IPS DF 6.9 (cell line): ENCODE measurements at regions not wholly inside any gene's neighbourhood (a gene's known extent, or its start where the extent isn't known, plus 50 kb on each side); places are given as distances from the start of the nearest gene placed in this dataset.
"Not testable (repeated sequence)": the region's sequence is repeated elsewhere in the genome, so short reads cannot be mapped to it uniquely, and the experiment has no call there.

Experiments used
- DNase-seq: peaks from one replicate; pipeline ENCODE4 v3.0.0-alpha.2; 2013; ENCODE audit warnings: low read depth, low spot score
- H3K27ac ChIP-seq: one replicate; pipeline ENCODE4 v1.5.1; 2013; ENCODE audit warnings: low read length, control low read depth
- H3K27me3 ChIP-seq: 2 replicates; pipeline ENCODE4 v1.6.1; 2013; ENCODE audit warnings: mild to moderate bottlenecking, low read length; ENCODE audit not compliant: control insufficient read depth, insufficient read depth
- H3K36me3 ChIP-seq: 2 replicates; pipeline ENCODE4 v1.6.1; 2013; ENCODE audit warnings: low read length; ENCODE audit not compliant: control insufficient read depth, insufficient read depth
- H3K4me1 ChIP-seq: 2 replicates; pipeline ENCODE4 v1.6.1; 2013; ENCODE audit warnings: low read length; ENCODE audit not compliant: control insufficient read depth, insufficient read depth
- H3K4me3 ChIP-seq: 2 replicates; pipeline ENCODE4 v1.5.1; 2013; ENCODE audit warnings: mild to moderate bottlenecking, low read length
- H3K9me3 ChIP-seq: 2 replicates; pipeline ENCODE4 v1.6.1; 2013; ENCODE audit warnings: low read length, inconsistent platforms; ENCODE audit not compliant: control insufficient read depth, insufficient read depth
- WGBS: extraction: QIAGEN DNeasy Blood & Tissue Kit; methylation state at CpG from one replicate; pipeline ENCODE4 v1.1.7; 2013; ENCODE audit warnings: mixed read lengths, missing lambda C conversion rate; ENCODE audit not compliant: insufficient read length, insufficient coverage; 5-methylcytosine and 5-hydroxymethylcytosine counted together

DNA sequence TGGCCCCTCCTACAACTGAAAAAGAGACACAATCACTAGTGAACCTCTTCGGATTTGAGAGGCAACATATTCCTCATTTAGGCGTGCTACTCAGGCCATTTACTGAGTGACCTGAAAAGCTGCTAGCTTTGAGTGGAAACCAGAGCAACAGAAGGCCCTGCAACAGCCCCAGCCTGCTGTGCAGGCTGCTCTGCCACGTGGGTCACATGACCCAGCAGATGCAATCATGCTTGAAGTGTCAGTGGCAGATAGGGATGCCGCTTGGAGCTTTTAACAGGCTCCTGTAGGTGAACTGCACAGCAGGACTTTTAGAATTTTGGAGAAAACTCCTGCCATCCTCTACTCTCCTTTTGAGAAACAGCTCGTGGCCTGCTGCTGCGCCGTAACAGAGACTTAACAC, 578.6 kb upstream of the RAB6C start:
- H3K27me3 ChIP-seq = no peaks in the 10 kb centered on the region
- H3K9me3 ChIP-seq = no peaks in the 10 kb centered on the region
- H3K4me1 ChIP-seq = no peaks in the 10 kb centered on the region
- no CpG with 5 or more reads among the region's 7 CpGs for WGBS
- DNase-seq = no peak
- no peak overlapping the region for H3K4me3 ChIP-seq
- no peaks in the 10 kb centered on the region for H3K36me3 ChIP-seq
- H3K27ac ChIP-seq = no peak overlapping the region

DNA sequence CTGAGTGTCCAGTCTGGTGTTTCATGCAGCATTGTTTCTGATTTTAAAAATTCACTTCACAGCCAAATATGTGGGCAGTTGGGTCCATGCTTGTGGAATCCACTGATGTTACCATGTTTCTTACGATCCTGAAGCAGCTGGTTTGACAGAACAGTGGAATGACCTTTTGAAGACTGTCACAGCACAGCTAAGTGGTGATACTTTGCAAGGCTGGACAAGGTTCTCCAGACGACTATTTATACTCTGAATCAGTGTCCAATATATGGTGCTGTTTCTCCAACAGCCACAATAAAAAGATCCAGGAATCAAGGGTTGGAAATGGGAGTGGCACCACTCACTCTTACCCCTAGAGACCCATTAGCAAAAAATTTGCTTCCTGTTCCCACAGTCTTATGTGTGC, 577.4 kb upstream of the RAB6C start:
- H3K27me3 ChIP-seq = no peaks in the 10 kb centered on the region
- H3K27ac ChIP-seq = no peak overlapping the region
- DNase-seq = no peak
- no peaks in the 10 kb centered on the region for H3K4me1 ChIP-seq
- H3K4me3 ChIP-seq = no peak overlapping the region
- no peaks in the 10 kb centered on the region for H3K9me3 ChIP-seq
- no peaks in the 10 kb centered on the region for H3K36me3 ChIP-seq
- no CpG with 5 or more reads among the region's 2 CpGs for WGBS

DNA sequence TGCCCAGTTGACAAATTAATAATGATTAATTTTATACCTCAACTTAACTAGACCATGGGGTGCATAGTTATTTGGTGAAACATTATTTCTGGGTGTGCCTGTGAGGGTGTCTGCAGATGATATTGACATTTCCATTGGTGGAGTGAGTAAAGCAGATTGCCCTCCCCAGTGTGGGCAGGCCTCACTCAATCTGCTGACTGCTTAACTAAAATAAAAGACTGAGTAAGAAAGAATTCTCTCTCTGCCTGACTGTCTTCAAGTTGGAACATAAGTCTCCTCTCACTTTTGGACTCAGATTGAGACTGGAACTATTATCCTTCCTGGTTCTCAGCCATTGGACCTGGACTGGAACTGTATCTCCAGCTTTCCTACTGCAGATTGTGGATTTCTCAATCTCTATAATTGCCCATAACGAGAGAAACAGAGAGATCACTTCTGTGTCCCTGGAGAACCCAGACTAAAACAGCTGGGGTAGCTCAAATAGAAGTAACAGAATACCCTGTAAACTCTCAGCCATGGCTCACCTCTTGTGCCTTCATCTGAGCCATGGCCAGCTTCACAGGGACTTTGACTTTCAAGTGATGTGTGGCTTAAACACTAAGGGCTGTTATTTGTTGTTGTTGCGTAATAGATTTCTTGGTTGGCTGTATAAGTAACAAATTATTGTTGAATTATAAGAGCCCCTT, 575.3 kb upstream of the RAB6C start:
- H3K9me3 ChIP-seq = no peaks in the 10 kb centered on the region

GRCh38 chr2:129408570-129408969, 570.9 kb upstream of the RAB6C start:
- no peak overlapping the region for H3K4me3 ChIP-seq
- H3K27me3 ChIP-seq = no peaks in the 10 kb centered on the region
- H3K36me3 ChIP-seq = no peaks in the 10 kb centered on the region
- H3K27ac ChIP-seq = no peak overlapping the region
- WGBS = no CpG with 5 or more reads among the region's 1 CpG
- no peak for DNase-seq
- H3K9me3 ChIP-seq = no peaks in the 10 kb centered on the region
- H3K4me1 ChIP-seq = no peaks in the 10 kb centered on the region

More for the DNA sequence above, 575.3 kb upstream of the RAB6C start:
- H3K4me1 ChIP-seq = no peaks in the 10 kb centered on the region
- WGBS = no CpG with 5 or more reads among the region's 2 CpGs
- no peak overlapping the region for H3K27ac ChIP-seq
- H3K27me3 ChIP-seq = no peaks in the 10 kb centered on the region
- no peak overlapping the region for H3K4me3 ChIP-seq
- DNase-seq = no peak
- no peaks in the 10 kb centered on the region for H3K36me3 ChIP-seq

- WGBS = no CpG with 5 or more reads among the region's 24 CpGs
- not testable (repeated sequence) for H3K27ac ChIP-seq, H3K4me3 ChIP-seq, H3K9me3 ChIP-seq, H3K36me3 ChIP-seq, H3K27me3 ChIP-seq, DNase-seq, H3K4me1 ChIP-seq
Measured at GRCh38 chr2:129417041-129417440, 562.4 kb upstream of the RAB6C start.

DNA sequence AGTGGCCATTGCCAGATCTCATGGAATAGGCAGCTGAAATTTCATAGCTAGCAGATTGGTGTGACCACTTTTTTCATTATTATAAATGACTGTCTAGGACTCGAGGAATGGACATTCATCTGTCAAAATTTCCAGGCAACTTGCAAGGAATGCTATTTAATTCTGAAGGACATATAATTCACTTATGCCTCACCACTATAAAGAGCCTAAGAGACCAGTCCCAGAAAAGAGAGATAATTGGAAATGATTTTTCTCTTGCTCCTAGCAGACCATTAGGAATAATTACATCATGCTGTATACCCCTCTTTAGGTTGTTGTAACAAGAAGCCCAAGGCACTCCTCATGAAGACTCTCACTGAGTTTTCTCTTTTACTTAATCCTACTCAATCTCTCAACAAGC, 557.4 kb upstream of the RAB6C start:
- no CpG with 5 or more reads among the region's 1 CpG for WGBS
- H3K27ac ChIP-seq = no peak overlapping the region

GRCh38 chr2:129428086-129428660, 551.3 kb upstream of the RAB6C start:
- H3K36me3 ChIP-seq = no peaks in the 10 kb centered on the region
- no peaks in the 10 kb centered on the region for H3K9me3 ChIP-seq
- H3K4me1 ChIP-seq = no peaks in the 10 kb centered on the region
- no peak overlapping the region for H3K27ac ChIP-seq
- H3K4me3 ChIP-seq = no peak overlapping the region
- no CpG with 5 or more reads among the region's 10 CpGs for WGBS
- H3K27me3 ChIP-seq = no peaks in the 10 kb centered on the region
- DNase-seq = no peak

More for the DNA sequence above, 557.4 kb upstream of the RAB6C start:
- no peaks in the 10 kb centered on the region for H3K4me1 ChIP-seq
- DNase-seq = no peak
- no peak overlapping the region for H3K4me3 ChIP-seq
- H3K9me3 ChIP-seq = no peaks in the 10 kb centered on the region
- no peaks in the 10 kb centered on the region for H3K36me3 ChIP-seq
- no peaks in the 10 kb centered on the region for H3K27me3 ChIP-seq

DNA sequence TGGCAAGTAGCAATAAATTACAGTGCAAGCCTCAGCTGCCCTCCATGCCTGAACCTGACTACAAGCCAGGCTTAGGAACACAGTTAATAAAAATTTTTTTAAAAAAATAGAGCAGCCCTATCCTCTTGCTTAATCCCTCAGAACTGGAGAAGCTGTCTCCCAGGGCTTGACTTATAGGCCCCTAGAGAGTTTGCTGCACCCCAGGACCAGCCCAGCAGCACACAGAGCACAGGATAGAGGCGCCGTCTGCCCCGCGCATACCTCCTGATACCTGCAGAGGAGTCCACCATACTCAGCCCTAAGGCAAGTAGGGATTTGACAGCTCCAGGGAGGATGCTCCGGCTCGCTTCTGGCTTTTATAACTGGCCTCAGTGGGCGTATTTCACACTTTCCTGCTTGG, 548.6 kb upstream of the RAB6C start:
- Histone ChIP-seq H3K4me1 (no peaks in the 10 kb centered on the region), H3K9me3 (no peaks in the 10 kb centered on the region), H3K27me3 (no peaks in the 10 kb centered on the region), H3K36me3 (no peaks in the 10 kb centered on the region), H3K4me3 (no peak overlapping the region), H3K27ac (no peak overlapping the region)
- WGBS = no CpG with 5 or more reads among the region's 7 CpGs
- no peak for DNase-seq

DNA sequence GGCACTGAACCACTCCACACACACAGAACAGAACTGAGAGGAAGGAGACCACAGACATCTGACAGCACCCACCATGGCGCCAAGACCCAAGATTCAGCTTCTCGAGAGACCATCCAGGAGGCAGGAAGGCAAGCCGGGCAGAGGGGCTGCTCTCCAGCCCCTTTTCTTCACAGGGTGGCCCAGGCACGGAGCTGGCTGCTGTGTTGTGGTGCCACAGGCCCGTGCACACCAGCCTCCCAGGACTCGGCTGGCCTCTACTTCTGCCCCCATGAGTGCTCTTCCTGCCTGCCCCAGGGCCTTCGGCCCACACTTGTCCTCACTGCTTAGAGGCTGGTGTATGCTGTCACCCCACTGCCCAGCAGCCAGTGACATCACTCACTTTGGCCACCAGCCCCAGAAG, 547.6 kb upstream of the RAB6C start:
- no peaks in the 10 kb centered on the region for H3K27me3 ChIP-seq
- H3K36me3 ChIP-seq = no peaks in the 10 kb centered on the region
- no peaks in the 10 kb centered on the region for H3K4me1 ChIP-seq
- no peaks in the 10 kb centered on the region for H3K9me3 ChIP-seq
- no CpG with 5 or more reads among the region's 7 CpGs for WGBS
- H3K4me3 ChIP-seq = no peak overlapping the region
- no peak for DNase-seq
- no peak overlapping the region for H3K27ac ChIP-seq

GRCh38 chr2:129436809-129437208, 542.7 kb upstream of the RAB6C start:
- H3K27me3 ChIP-seq = no peaks in the 10 kb centered on the region
- H3K9me3 ChIP-seq = no peaks in the 10 kb centered on the region
- no peak overlapping the region for H3K4me3 ChIP-seq
- DNase-seq = no peak
- H3K4me1 ChIP-seq = no peaks in the 10 kb centered on the region
- no peaks in the 10 kb centered on the region for H3K36me3 ChIP-seq
- H3K27ac ChIP-seq = no peak overlapping the region
- WGBS = no CpG with 5 or more reads among the region's 5 CpGs

DNA sequence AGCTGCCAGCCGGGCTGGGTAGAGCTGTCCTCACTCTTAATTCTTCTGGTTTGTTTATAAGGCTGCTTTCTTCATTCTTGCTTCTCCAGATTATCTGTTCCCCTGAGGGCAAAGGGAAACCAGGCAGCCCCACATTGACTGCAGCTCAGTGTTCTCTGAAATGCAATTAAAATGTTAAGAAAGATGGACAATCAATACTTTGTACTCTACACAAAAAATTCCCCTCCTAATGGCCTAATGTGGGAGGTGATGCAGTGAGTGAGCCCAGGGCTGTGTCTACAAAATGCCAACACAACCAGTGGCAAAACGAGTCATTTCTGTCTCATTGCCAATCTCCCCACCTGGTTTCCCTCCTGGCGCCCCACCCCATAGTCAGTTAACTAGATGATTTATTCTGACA, 541.7 kb upstream of the RAB6C start:
- Histone ChIP-seq H3K36me3 (no peaks in the 10 kb centered on the region), H3K4me3 (no peak overlapping the region), H3K4me1 (no peaks in the 10 kb centered on the region), H3K9me3 (no peaks in the 10 kb centered on the region), H3K27me3 (no peaks in the 10 kb centered on the region), H3K27ac (no peak overlapping the region)
- DNase-seq = no peak
- WGBS = no CpG with 5 or more reads among the region's 3 CpGs
